GM12892 (cell line): ENCODE measurements at regions not wholly inside any gene's neighbourhood (a gene's known extent, or its start where the extent isn't known, plus 50 kb on each side); places are given as distances from the start of the nearest gene placed in this dataset.

Source experiments
- POLR2A ChIP-seq: IDR thresholded peaks from 2 replicates; pipeline ENCODE4 v1.6.1; 2011; ENCODE audit warnings: low read depth, low read length, control low read depth
- POLR2AphosphoS5 ChIP-seq: IDR thresholded peaks from 2 replicates; pipeline ENCODE4 v1.6.1; 2011; ENCODE audit warnings: low read depth, low read length, control low read depth
- TAF1 ChIP-seq: IDR thresholded peaks from 2 replicates; pipeline ENCODE4 v1.6.1; 2011; ENCODE audit warnings: low read depth, mild to moderate bottlenecking, control low read depth, low read length, borderline replicate concordance

GRCh38 chr2:241945803-241946202 is 76.3 kb downstream of the RTP5 start:
- TF ChIP-seq POLR2A (no peak), POLR2AphosphoS5 (no peak; the same call in 1 of the 2 replicates), TAF1 (no peak)
